ENCODE measurements at regions not wholly inside any gene's neighbourhood (a gene's known extent, or its start where the extent isn't known, plus 50 kb on each side); places are given as distances from the start of the nearest gene placed in this dataset.

- ATAC-seq = peak; percentile 51
These were observed 50.1 kb upstream of the GATM start for GRCh38 chr15:45428491-45428890.
